ENCODE measurements at regions not wholly inside any gene's neighbourhood (a gene's known extent, or its start where the extent isn't known, plus 50 kb on each side); places are given as distances from the start of the nearest gene placed in this dataset.
"Not testable (repeated sequence)": the region's sequence is repeated elsewhere in the genome, so short reads cannot be mapped to it uniquely, and the experiment has no call there.

GRCh38 chr2:175402571-175402970, 221.1 kb upstream of the ATP5MC3 start:
- DNase-seq, result no peak

- no peak for DNase-seq
These were observed 220.5 kb upstream of the ATP5MC3 start for GRCh38 chr2:175401956-175402469.

GRCh38 chr2:175400975-175401374, 219.5 kb upstream of the ATP5MC3 start:
- no peak for DNase-seq

GRCh38 chr2:175399326-175399725, 217.8 kb upstream of the ATP5MC3 start:
- DNase-seq, result no peak

GRCh38 chr2:175398848-175399247, 217.3 kb upstream of the ATP5MC3 start:
- DNase-seq, result no peak

GRCh38 chr2:175396696-175397095, 215.2 kb upstream of the ATP5MC3 start:
- DNase-seq, result no peak

- DNase-seq, result no peak
These were observed 212.3 kb upstream of the ATP5MC3 start for GRCh38 chr2:175393851-175394250.

- DNase-seq, result no peak
These were observed 201.8 kb upstream of the ATP5MC3 start for GRCh38 chr2:175383286-175383685.

GRCh38 chr2:175373729-175374128, 192.2 kb upstream of the ATP5MC3 start:
- DNase-seq, result no peak

GRCh38 chr2:175372704-175373701, 191.5 kb upstream of the ATP5MC3 start:
- DNase-seq, result no peak

GRCh38 chr2:175371378-175371777, 189.9 kb upstream of the ATP5MC3 start:
- no peak for DNase-seq

GRCh38 chr2:175366815-175367214, 185.3 kb upstream of the ATP5MC3 start:
- no peak for DNase-seq

GRCh38 chr2:175363699-175364098, 182.2 kb upstream of the ATP5MC3 start:
- no peak for DNase-seq

- no peak for DNase-seq
These were observed 180.8 kb upstream of the ATP5MC3 start for GRCh38 chr2:175362331-175362730.

- DNase-seq, result no peak
These were observed 178.2 kb upstream of the ATP5MC3 start for GRCh38 chr2:175359710-175360109.

- no peak for DNase-seq
These were observed 175.4 kb upstream of the ATP5MC3 start for GRCh38 chr2:175356901-175357300.

GRCh38 chr2:175355246-175355645, 173.7 kb upstream of the ATP5MC3 start:
- DNase-seq, result no peak

GRCh38 chr2:175353275-175353674, 171.8 kb upstream of the ATP5MC3 start:
- DNase-seq, result no peak

GRCh38 chr2:175351512-175351911, 170.0 kb upstream of the ATP5MC3 start:
- no peak for DNase-seq

GRCh38 chr2:175350105-175350504, 168.6 kb upstream of the ATP5MC3 start:
- DNase-seq, result no peak

- DNase-seq, result no peak
These were observed 160.6 kb upstream of the ATP5MC3 start for GRCh38 chr2:175342085-175342484.

- DNase-seq, result no peak
These were observed 148.7 kb upstream of the ATP5MC3 start for GRCh38 chr2:175330195-175330594.

- DNase-seq, result no peak
These were observed 145.3 kb upstream of the ATP5MC3 start for GRCh38 chr2:175326801-175327200.

- not testable (repeated sequence) for DNase-seq
These were observed 144.7 kb upstream of the ATP5MC3 start for GRCh38 chr2:175326164-175326563.
